HG02973 (cell line): ENCODE measurements at regions not wholly inside any gene's neighbourhood (a gene's known extent, or its start where the extent isn't known, plus 50 kb on each side); places are given as distances from the start of the nearest gene placed in this dataset.

Experiments
- ATAC-seq: cut with Tn5 transposase; IDR thresholded peaks from one replicate; pipeline ENCODE4 v1.9.1; 2021; ENCODE audit warnings: moderate library complexity; ENCODE audit not compliant: unreplicated experiment

DNA sequence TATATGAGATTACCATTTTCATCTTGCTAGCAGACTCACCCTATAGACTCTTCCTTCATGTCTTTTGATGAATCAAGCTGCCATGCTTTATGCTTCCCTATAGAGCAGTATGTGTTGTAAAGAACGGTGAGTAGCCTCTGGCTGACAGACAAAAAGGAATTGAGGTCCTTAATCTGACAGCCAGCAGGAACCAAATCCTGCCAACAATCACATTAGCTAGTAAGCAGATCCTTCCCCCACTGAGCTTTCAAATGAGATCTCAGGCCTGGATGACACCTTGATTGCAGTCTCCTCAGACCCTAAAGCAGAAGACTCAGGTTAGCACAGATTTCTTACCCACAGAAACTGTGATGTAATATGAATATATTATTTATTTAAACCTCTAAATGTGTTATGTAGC lies 577.0 kb downstream of the CDH11 start:
- ATAC-seq = no peak

DNA sequence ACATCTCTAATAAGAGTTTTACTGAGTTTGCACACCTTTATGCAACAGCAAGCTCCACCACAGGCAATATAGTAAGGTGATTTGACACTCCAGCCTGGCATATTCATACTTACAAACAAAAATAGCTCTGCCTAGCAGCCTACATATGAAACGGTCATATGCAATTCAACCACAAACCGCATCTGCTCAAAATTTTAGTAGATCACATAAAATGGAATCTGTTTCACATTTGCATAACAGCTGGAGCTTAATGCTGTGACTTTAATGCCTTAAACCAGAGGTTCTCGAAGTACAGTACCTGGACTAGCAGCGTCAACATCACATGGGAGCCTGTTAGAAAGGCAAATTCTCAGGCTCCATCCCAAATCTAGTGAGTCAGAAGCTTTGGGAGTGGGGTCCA lies 578.4 kb downstream of the CDH11 start:
- ATAC-seq = no peak

DNA sequence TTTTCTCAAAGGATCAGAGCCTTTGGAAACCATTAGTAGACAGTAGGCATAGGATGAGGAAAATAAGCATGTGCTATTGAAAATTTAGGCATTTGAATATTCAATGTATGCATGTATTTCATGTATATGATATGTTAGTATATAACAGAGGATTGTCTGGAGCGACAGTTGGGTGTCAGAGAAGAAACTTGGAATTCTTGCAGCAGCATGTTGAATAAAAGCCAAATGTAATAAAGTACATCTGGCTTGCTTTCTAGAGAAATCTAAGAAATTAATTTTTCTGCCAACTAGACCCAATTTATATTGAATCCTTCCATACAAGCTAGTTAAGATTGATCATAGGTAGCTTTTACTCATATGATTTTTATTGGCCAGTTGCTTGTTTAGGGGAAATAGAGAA lies 578.8 kb downstream of the CDH11 start:
- ATAC-seq = no peak

DNA sequence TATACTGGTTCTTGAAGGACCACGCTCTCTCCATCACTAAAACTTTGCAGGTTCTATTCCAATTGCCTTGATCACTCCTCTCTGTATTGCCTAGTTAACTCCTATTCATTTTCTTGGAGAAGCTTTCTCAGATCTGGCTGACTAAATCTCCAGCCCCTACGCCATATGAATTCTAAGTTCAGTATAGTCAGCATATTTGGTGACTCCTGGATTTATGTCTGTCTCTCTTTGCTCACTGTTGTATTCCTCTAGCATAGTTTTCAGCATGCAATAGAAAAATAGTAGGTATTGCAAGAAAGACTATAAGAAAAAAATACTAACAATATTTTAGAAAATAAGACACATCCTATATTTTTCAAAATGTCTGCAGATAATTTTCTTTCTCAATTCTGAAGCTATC lies 579.7 kb downstream of the CDH11 start:
- ATAC-seq = no peak

DNA sequence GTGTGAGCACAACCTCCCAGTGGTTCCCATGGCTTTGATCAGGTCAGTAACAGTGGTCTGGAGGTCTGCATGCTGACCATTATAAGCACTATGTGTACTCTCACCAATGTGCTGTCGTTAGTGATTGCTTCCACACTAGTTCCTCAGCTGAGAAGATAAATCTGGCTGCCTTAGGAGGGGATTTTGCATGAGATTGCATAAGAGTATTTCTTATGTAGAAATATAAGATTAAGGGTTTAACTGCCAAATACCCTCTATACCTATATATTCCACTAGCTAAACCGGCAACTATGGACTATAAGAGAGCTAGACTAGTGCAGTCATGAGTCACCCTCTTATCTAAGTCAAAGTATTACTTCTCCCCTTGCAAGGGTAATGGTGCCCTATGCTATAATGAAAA lies 580.2 kb downstream of the CDH11 start:
- no peak for ATAC-seq

DNA sequence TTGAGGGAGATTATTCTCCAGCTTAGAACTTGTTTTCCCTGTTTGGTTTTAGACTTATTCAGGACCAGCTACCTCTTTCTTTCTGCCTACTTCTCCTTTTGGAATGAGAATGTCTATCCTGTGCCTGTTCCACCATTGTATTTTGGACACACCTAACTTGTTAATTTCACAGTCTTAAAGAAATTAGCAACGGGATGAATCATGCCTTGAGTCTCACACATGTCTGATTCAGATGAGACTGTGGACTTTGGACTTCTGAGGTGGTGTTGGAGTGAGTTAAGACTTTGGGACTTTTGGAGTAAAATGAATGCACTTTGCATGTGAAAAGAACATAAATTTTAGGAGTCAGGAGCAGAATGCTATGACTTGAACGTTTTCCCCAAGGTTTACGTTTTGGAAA lies 581.4 kb downstream of the CDH11 start:
- no peak for ATAC-seq

DNA sequence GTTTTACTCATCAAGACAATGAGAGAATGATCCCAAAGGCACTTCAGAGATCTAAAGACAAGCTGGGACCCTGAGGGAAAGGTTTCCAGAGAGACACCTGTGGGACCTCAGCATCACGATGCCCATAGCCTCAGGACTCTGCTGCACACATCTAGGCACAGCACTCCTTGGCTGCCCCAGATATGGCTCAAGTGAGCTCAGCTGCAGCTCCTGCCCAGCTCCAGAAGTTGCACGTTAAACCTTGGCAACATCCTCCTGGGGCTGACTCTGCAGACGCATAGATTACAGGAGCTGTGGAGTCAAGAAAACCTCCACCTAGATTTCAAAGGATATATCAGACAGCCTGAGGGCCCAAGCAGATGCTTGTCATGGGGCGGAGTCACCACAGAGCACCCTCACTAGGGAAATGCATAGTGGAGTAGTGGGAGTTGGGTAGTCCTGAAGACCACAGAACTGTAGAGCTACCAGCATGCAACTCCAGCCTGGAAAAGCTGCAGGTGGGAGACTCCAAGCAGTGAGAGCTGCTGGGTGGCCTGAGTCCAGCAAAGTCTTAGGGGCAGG lies 582.0 kb downstream of the CDH11 start:
- no peak for ATAC-seq

DNA sequence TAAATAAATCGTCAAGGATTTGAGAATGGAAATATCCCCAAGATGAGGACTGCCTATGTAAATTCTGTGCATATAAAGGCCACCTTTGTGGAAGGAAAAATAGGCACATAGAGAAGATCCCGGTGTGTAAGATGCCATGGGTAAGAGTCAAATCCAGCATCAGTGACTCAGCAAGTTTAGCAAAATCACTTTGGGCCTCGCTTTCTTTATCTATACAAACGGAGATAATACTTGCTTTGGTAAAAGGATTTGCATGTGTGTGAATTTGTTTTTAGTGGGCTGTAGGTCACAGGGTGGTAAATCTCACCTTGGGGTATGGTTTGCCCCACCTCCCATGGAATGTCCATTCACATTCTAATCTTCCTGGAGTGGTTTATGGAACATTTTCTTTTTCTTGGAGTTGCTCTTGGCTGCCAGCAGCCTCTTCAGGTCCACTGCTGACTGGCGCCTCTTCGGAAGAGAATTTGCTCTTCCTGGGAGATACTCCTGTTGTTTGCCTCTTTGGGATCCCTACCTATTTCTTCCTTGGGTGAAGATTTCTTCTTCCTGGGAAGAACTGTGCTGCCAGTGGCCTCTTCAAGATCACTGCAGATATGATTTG lies 587.6 kb downstream of the CDH11 start:
- ATAC-seq = no peak

DNA sequence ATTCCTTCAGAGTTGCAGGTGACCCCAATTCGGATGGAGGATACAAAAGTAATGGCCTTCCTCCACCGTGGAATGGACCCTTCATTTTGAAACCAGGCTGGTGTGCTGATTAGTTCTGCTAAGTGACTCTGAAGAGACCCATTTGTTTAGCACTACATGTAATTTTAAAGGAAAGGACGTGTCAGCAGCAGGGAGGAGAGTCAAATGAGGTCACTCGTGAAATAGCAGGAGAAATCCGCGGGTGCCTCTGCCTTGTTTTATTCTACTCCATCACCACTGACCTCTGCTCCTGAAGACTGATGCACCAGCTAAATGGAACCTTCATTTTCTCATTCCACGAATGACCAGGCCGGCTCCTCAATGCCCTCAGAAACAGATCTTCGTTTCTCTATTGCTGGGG lies 589.2 kb downstream of the CDH11 start:
- ATAC-seq = no peak

DNA sequence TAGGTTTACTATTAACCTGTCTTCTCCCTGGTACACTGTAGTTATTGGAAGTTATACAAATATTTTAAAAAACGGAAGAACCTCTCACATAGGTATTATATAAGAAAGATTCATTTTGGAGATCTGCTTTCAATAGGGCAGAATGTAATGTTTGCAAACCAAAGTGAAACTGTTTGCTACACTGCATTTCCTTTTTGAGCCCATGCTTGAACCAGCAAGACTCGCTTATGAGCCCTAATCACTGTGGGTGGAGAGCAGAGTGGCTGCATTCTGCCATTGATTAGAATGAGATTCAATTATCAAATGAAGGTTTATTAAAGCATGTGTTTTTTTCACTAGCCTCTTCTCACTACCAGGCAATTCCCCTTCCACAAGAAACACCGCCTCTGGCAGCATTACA lies 589.7 kb downstream of the CDH11 start:
- no peak for ATAC-seq

DNA sequence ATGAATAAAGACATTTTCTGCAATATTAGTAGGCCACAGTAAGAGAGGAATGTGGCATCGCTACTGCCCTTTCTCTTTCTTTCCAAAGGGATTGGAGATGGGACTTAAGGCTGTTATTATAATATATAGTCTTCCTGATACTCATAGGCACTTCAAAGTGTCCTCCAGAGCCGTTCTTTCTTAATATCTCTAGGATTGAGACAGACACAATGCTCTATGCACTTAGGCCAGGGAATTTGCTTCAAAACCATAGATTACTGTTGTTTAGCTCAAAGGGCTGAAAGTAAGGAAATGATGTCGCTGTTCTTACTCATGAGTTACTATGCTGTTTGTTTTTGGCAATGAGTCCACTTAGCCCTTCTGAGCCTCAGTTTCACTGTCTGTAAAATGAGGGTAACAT lies 590.5 kb downstream of the CDH11 start:
- ATAC-seq = no peak

DNA sequence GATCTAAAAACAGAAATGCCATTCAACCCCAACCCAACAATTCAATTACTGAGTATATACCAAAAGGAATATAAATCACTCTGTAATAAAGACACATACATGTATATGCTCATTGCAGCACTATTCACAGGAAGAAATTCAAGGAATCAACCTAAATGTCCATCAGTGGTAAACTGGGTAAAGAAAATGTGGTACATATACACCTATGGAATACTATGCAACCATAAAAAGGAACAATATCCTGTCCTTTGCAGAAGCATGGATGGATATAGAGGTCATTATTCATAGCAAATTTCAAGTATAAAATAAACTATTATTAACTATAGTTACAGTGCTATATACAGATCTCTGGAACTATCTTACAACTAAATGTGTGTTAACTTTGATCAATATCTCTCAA lies 599.3 kb downstream of the CDH11 start:
- no peak for ATAC-seq

DNA sequence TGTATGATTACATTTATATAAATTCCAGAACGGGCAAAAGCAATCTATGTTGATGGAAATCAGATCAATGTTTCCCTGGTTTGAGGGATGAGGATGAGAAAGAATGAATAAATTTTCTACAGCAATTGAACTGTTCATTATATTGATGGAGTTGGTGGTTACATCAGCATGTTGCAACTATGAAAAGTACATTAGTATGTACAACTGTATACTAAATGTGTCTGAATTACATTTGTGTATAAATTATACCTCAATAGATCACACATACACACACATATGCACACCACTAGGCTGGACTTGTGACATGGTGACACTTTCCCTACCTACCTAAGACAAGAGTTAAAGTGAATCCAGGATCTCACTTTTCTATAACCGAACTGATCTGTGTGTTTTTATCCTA lies 608.0 kb downstream of the CDH11 start:
- ATAC-seq = no peak

DNA sequence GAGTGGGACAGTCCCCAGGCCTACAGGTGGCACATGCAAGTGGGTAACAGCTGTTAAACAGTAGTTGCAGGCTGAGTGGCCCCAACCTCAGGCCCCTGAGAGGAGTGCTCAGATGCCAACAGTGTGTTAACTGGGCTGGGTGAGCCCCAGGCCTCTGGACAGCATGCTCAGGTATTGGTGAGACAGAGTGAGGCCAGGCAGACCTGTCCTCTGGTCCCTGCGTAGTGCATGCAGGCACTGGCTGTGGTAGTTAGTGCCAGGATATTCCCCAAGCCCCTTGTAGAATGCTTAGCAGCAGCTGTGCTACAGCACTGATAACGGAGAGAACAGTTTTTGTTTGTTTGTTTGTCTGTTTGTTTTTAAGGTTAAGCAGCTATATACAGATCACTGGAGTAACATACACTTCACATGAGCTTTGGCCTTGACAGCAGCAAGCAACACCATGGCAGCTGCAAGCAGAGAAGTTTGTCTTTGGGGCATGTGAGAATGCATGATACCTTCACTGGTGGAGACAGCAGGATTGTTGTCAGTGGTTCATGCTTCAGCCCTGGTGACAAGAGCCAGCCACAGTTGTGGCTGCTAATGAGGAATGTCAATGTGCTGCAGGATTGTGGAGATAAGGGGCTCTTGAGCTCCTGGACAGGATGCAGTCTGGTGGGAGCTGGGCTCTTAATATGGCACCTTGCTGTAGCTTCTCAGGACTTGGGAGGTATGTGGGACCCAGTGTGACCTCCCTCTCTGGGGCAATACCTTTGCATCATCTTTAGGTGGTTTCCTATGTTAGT lies 614.4 kb downstream of the CDH11 start:
- ATAC-seq = no peak

DNA sequence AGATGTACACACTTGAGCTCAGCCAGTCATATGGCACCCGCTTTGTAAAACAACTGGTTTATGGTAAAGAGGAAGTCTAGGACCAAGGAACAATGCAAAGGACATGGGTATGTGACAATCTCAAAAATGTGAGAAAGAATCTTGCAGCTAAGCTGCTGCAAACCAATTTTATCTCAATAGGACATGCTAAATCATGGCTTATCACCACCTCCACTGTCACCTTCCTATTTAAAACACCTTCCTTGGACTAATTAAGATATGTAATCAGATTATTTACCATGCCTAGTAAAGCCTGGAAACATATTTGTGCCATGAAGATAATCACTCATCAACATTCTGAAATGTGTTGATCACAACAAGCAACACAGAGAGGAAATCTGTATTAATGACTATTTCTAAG lies 622.7 kb downstream of the CDH11 start:
- ATAC-seq = no peak

DNA sequence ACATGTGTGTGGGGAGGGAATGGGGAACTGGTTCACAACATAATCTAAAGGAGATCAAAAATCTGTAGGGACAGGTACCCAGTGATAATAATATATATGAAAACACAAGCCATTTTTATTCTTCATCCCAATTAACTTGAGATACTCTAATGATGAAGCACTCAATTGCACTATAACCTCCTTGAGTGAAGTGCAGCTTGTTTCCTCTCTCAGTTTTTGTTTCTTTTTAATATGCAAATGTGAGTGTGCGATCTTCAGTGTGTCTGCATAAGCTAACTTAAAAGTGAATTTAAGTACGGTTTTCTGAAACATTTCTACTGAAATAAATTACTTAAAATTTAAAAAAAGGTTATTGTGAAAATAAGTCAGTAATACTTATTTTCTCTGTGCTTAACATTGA lies 623.5 kb downstream of the CDH11 start:
- no peak for ATAC-seq

DNA sequence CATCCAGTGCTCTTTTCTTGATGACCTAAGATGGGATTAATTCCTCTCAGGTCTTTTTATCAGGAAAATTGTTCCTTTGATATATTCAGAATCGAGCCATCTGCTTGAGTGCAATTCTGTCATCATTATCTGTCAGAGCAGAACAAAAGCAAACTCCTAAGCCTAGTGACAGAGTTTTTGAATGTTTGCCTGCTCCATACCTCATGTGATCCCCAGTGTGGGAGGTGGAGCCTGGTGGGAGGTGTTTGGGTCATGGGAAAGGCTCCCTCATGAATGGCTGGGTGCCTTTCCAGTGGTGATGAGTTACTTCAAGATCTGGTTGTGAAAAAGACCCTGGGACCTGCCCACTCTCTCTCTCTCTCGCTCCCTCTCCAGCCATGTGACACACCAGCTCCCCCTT lies 628.2 kb downstream of the CDH11 start:
- no peak for ATAC-seq

DNA sequence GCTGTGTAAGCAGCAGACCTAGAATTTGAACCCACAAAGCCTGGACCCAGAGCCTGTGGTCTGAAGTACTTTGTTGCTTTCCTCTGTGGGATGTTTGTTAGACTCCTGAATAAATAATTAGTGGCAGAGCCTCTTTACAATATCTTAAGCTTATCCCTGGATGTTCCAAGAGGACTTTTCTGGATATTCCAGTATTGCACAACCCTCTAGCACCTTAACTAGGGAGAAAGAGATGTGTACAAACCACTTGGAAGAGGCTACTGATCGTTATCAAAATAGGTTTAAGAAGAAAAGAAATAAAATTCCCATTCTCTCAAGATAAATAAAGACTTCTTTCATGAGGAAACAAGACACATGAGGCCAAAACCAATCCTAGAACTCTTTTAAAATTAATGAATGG lies 632.4 kb downstream of the CDH11 start:
- ATAC-seq = no peak

DNA sequence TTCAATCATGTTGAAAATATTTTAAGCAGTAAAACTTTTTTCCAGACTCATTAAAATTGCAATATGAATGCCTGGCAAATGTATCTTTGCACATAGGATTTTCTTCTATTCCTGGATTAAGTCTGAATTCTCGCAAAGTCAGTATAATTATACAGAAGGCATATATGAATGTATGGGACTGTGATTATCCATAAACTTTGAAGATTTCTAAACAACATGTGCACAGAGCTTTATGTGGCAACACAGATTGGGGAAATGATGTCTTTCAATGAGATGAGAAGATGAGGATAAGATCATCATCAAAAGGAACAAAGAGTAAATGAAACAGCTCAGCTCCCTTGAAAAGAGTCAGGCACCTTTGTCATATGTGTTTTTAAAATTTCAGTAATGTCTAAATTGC lies 635.3 kb downstream of the CDH11 start:
- no peak for ATAC-seq

DNA sequence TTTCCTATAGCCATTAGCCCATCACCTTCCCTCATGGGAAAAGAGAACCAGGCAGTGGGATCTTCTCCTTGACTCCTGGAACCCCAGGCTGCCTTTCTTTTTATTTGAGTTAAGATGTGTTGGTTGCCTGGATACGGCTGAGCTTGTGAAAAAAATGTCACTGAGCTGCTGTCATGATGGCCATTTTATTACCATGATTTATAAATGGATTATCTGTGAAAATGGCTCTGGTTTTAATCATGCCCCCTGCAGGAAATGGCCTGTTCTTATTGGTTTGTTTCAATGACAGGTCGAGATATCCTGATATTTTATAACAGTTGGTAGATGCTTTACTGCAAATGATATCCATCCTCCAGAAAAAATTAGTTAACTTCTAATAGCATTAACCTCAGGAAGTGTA lies 640.4 kb downstream of the CDH11 start:
- ATAC-seq = no peak

DNA sequence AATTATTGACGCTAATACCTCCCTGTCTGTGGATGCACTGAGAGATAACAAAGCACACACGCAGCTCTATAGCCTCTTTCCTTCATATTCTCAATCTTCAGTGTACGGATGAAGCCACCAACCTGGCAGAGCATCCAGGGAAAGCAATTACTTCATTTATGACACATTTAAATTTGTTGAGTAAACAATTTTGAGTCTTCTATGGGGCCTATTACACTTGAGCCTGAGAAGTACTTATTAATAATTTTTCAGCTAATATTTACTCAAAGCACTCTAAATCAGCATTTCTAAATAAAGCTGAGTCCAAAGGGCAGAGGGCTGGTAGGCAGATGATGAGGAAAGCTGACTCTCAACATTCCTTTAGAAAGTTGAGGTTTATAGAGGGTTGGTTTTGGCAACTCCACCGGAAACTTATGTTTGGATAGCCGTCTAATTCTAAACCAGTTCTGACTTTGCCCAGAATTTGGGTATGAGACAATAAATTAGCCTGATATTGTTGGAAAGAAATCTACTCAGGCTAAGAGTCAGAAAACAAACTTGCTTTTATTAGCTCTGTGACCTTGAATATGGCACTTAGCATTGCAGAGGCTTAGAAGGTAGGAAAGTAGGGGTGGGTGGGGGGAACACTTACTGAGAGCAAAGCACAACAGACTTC lies 643.5 kb downstream of the CDH11 start:
- no peak for ATAC-seq
